ENCODE measurements at regions not wholly inside any gene's neighbourhood (a gene's known extent, or its start where the extent isn't known, plus 50 kb on each side); places are given as distances from the start of the nearest gene placed in this dataset.

DNA sequence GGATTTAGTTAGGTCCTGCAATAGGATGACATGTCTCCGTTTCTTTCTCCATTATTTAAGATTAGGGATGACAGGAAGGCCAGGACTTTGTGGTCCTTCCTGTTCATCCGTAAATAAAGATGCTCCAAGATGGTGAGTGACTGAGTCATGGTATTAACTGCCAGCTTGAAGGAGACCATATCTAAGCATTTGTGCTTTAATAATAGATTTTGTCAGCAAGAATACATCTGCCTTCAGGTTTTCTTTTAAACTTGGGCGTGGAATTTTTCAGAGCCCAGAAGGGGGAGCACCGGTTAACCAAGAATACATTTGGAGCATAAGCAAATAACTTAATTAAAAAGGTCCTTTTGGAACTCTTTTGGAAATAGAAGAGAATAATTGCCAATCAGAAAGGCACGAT lies 68.2 kb downstream of the ARHGAP35 start:
- TF ChIP-seq CTCF (conservative IDR thresholded peaks at IDR 0.05; ENCODE audit: low read length) = peak; percentile 50
- no peak for TF ChIP-seq EZH2phosphoT487 (IDR thresholded peaks at IDR 0.05; ENCODE audit: borderline replicate concordance, low read depth, low read length)

All from OCI-LY7 (cell line).